Mesendoderm (in vitro differentiated cells): ENCODE measurements at regions not wholly inside any gene's neighbourhood (a gene's known extent, or its start where the extent isn't known, plus 50 kb on each side); places are given as distances from the start of the nearest gene placed in this dataset.

Experiments
- DNase-seq: peaks from one replicate; pipeline ENCODE4 v3.0.0; 2013
- H2AK5ac ChIP-seq: 2 replicates; pipeline ENCODE4 v1.6.1; 2013; ENCODE audit warnings: low read length, inconsistent platforms
- H2BK120ac ChIP-seq: 2 replicates; pipeline ENCODE4 v1.6.1; 2013; ENCODE audit warnings: low read depth, mild to moderate bottlenecking, low read length, moderate library complexity, mixed read lengths
- H2BK15ac ChIP-seq: replicated peaks from 2 replicates; pipeline ENCODE4 v1.6.1; 2013; ENCODE audit warnings: low read depth, mild to moderate bottlenecking, moderate library complexity
- H2BK5ac ChIP-seq: 2 replicates; pipeline ENCODE4 v1.6.1; 2013; ENCODE audit warnings: low read length, inconsistent platforms
- H3K18ac ChIP-seq: 2 replicates; pipeline ENCODE4 v1.6.1; 2013; ENCODE audit warnings: mild to moderate bottlenecking, low read length, mixed read lengths
- H3K23ac ChIP-seq: one replicate; pipeline ENCODE4 v1.6.1; 2013; ENCODE audit warnings: low read length
- H3K27ac ChIP-seq: 2 replicates; pipeline ENCODE4 v1.5.1; 2013; ENCODE audit warnings: low read depth, mild to moderate bottlenecking, inconsistent platforms, low read length, moderate library complexity
- H3K27me3 ChIP-seq: 2 replicates; pipeline ENCODE4 v1.6.1; 2013; ENCODE audit warnings: low read length, control low read depth, mild to moderate bottlenecking, inconsistent platforms; ENCODE audit not compliant: insufficient read depth, poor library complexity
- H3K36me3 ChIP-seq: 2 replicates; pipeline ENCODE4 v1.6.1; 2013; ENCODE audit warnings: low read length, inconsistent platforms; ENCODE audit not compliant: control insufficient read depth, insufficient read depth
- H3K4ac ChIP-seq: one replicate; pipeline ENCODE4 v1.6.1; 2013; ENCODE audit warnings: low read depth, mild to moderate bottlenecking, low read length, moderate library complexity
- H3K4me1 ChIP-seq: 2 replicates; pipeline ENCODE4 v1.6.1; 2013; ENCODE audit warnings: low read depth, low read length, inconsistent platforms; ENCODE audit not compliant: control insufficient read depth
- H3K4me2 ChIP-seq: 2 replicates; pipeline ENCODE4 v1.6.1; 2013; ENCODE audit warnings: low read length
- H3K4me3 ChIP-seq: 2 replicates; pipeline ENCODE4 v1.5.1; 2013; ENCODE audit warnings: mild to moderate bottlenecking, low read length
- H3K56ac ChIP-seq: one replicate; pipeline ENCODE4 v1.6.1; 2013; ENCODE audit warnings: low read length
- H3K79me1 ChIP-seq: 2 replicates; pipeline ENCODE4 v1.6.1; 2013; ENCODE audit warnings: low read length, inconsistent platforms
- H3K79me2 ChIP-seq: 2 replicates; pipeline ENCODE4 v1.6.1; 2013; ENCODE audit warnings: mild to moderate bottlenecking, low read length; ENCODE audit not compliant: control insufficient read depth, insufficient read depth
- H3K9ac ChIP-seq: 2 replicates; pipeline ENCODE4 v1.6.1; 2013; ENCODE audit warnings: low read length, inconsistent platforms
- H4K5ac ChIP-seq: one replicate; pipeline ENCODE4 v1.6.1; 2013; ENCODE audit warnings: low read length
- H4K8ac ChIP-seq: one replicate; pipeline ENCODE4 v1.6.1; 2013; ENCODE audit warnings: low read depth, mild to moderate bottlenecking, control low read depth, low read length, moderate library complexity
- WGBS: extraction: QIAGEN DNeasy Blood & Tissue Kit; methylation state at CpG from one replicate; pipeline ENCODE4 v1.1.7; 2013; ENCODE audit warnings: low lambda C conversion rate, missing lambda C conversion rate; ENCODE audit not compliant: insufficient coverage; ENCODE audit errors: extremely low coverage; 5-methylcytosine and 5-hydroxymethylcytosine counted together

GRCh38 chr12:42968426-42968825 is 378.9 kb upstream of the PRICKLE1 start:
- Histone ChIP-seq H4K5ac (no peak overlapping the region), H3K56ac (no peak overlapping the region), H3K27ac (no peak overlapping the region), H3K4ac (no peak overlapping the region), H3K79me2 (no peaks in the 10 kb centered on the region), H2BK5ac (no peak overlapping the region), H3K79me1 (no peaks in the 10 kb centered on the region), H3K36me3 (no peaks in the 10 kb centered on the region), H3K4me3 (no peak overlapping the region), H2BK120ac (no peak overlapping the region), H2BK15ac (no peak overlapping the region), H3K27me3 (no peaks in the 10 kb centered on the region), H2AK5ac (no peak overlapping the region), H3K4me1 (no peaks in the 10 kb centered on the region), H3K4me2 (no peak overlapping the region), H4K8ac (no peak overlapping the region), H3K18ac (no peak overlapping the region), H3K23ac (no peak overlapping the region), H3K9ac (no peak overlapping the region)
- WGBS = no CpG with 5 or more reads among the region's 1 CpG
- no peak for DNase-seq

GRCh38 chr12:42967850-42968249 is 378.3 kb upstream of the PRICKLE1 start:
- Histone ChIP-seq H4K8ac (no peak overlapping the region), H3K36me3 (no peaks in the 10 kb centered on the region), H4K5ac (no peak overlapping the region), H2BK15ac (no peak overlapping the region), H3K79me1 (no peaks in the 10 kb centered on the region), H3K4ac (no peak overlapping the region), H3K9ac (no peak overlapping the region), H3K27me3 (no peaks in the 10 kb centered on the region), H3K56ac (no peak overlapping the region), H3K4me2 (no peak overlapping the region), H3K4me1 (no peaks in the 10 kb centered on the region), H3K18ac (no peak overlapping the region), H3K79me2 (no peaks in the 10 kb centered on the region), H3K4me3 (no peak overlapping the region), H3K27ac (no peak overlapping the region), H2BK120ac (no peak overlapping the region), H3K23ac (no peak overlapping the region), H2AK5ac (no peak overlapping the region), H2BK5ac (no peak overlapping the region)
- DNase-seq = no peak
- no CpG with 5 or more reads among the region's 3 CpGs for WGBS

- Histone ChIP-seq H3K56ac (no peak overlapping the region), H3K4me2 (no peak overlapping the region), H3K23ac (no peak overlapping the region), H4K8ac (no peak overlapping the region), H2AK5ac (no peak overlapping the region), H2BK120ac (no peak overlapping the region), H3K9ac (no peak overlapping the region), H4K5ac (no peak overlapping the region), H3K4ac (no peak overlapping the region), H3K36me3 (no peaks in the 10 kb centered on the region), H3K79me2 (no peaks in the 10 kb centered on the region), H3K18ac (no peak overlapping the region), H2BK5ac (no peak overlapping the region), H3K4me3 (no peak overlapping the region), H3K4me1 (no peaks in the 10 kb centered on the region), H3K27ac (no peak overlapping the region), H2BK15ac (no peak overlapping the region), H3K79me1 (no peaks in the 10 kb centered on the region), H3K27me3 (no peaks in the 10 kb centered on the region)
- WGBS = no CpG with 5 or more reads among the region's 3 CpGs
- no peak for DNase-seq
Measured at GRCh38 chr12:42963988-42964387, 374.4 kb upstream of the PRICKLE1 start.

GRCh38 chr12:42962384-42962783 is 372.8 kb upstream of the PRICKLE1 start:
- Histone ChIP-seq H3K79me1 (no peaks in the 10 kb centered on the region), H3K9ac (no peak overlapping the region), H3K79me2 (no peaks in the 10 kb centered on the region), H4K8ac (no peak overlapping the region), H3K4me3 (no peak overlapping the region), H3K27ac (no peak overlapping the region), H2BK120ac (no peak overlapping the region), H3K18ac (no peak overlapping the region), H3K4me2 (no peak overlapping the region), H3K36me3 (no peaks in the 10 kb centered on the region), H2AK5ac (no peak overlapping the region), H3K23ac (no peak overlapping the region), H3K27me3 (no peaks in the 10 kb centered on the region), H3K56ac (no peak overlapping the region), H2BK15ac (no peak overlapping the region), H3K4ac (no peak overlapping the region), H2BK5ac (no peak overlapping the region), H3K4me1 (no peaks in the 10 kb centered on the region), H4K5ac (no peak overlapping the region)
- WGBS = no CpG with 5 or more reads among the region's 2 CpGs
- peak; percentile 69 for DNase-seq

- Histone ChIP-seq H3K36me3 (no peaks in the 10 kb centered on the region), H2BK120ac (no peak overlapping the region), H4K8ac (no peak overlapping the region), H3K27me3 (no peaks in the 10 kb centered on the region), H3K27ac (no peak overlapping the region), H2AK5ac (no peak overlapping the region), H3K4me2 (no peak overlapping the region), H3K4me3 (no peak overlapping the region), H3K56ac (no peak overlapping the region), H2BK5ac (peak overlapping the region; percentile 35), H4K5ac (no peak overlapping the region), H3K9ac (no peak overlapping the region), H3K4ac (no peak overlapping the region), H2BK15ac (no peak overlapping the region), H3K79me2 (no peaks in the 10 kb centered on the region), H3K79me1 (no peaks in the 10 kb centered on the region), H3K4me1 (no peaks in the 10 kb centered on the region), H3K18ac (peak overlapping the region; percentile 60), H3K23ac (no peak overlapping the region)
- DNase-seq = peak; percentile 84
- no CpG with 5 or more reads among the region's 3 CpGs for WGBS
Measured at GRCh38 chr12:42961395-42961794, 371.8 kb upstream of the PRICKLE1 start.

GRCh38 chr12:42960087-42960527 is 370.6 kb upstream of the PRICKLE1 start:
- no peak overlapping the region for H4K5ac ChIP-seq
- H3K23ac ChIP-seq = no peak overlapping the region
- no peak overlapping the region for H3K4ac ChIP-seq
- no peak overlapping the region for H2BK120ac ChIP-seq
- no peaks in the 10 kb centered on the region for H3K79me2 ChIP-seq
- H4K8ac ChIP-seq = no peak overlapping the region
- H3K56ac ChIP-seq = no peak overlapping the region
- H3K36me3 ChIP-seq = no peaks in the 10 kb centered on the region
- H3K4me3 ChIP-seq = no peak overlapping the region
- no peaks in the 10 kb centered on the region for H3K79me1 ChIP-seq
- no peak overlapping the region for H3K4me2 ChIP-seq
- no peak overlapping the region for H3K27ac ChIP-seq
- H2BK15ac ChIP-seq = peak overlapping the region; percentile 85
- no peak for DNase-seq
- H3K27me3 ChIP-seq = no peaks in the 10 kb centered on the region
- H2AK5ac ChIP-seq = no peak overlapping the region
- no peak overlapping the region for H3K9ac ChIP-seq
- H3K4me1 ChIP-seq = no peaks in the 10 kb centered on the region
- no peak overlapping the region for H2BK5ac ChIP-seq
- WGBS = no CpG with 5 or more reads among the region's 4 CpGs
- H3K18ac ChIP-seq = peak overlapping the region; percentile 51
